Esophagus squamous epithelium (tissue), 5 donors: ENCODE measurements at regions not wholly inside any gene's neighbourhood (a gene's known extent, or its start where the extent isn't known, plus 50 kb on each side); places are given as distances from the start of the nearest gene placed in this dataset.

Experiments
- DNase-seq: peaks from one replicate; lab custom pipeline; 2025; lab: John Stamatoyannopoulos, UW
- H3K27ac ChIP-seq, 4 donors: fragments of 200-600 bp; sonication (generic); one replicate each; pipeline ENCODE4 v1.5.1; 2016 to 2019; ENCODE audit warnings: mild to moderate bottlenecking in 1 of 4
- H3K27me3 ChIP-seq, 4 donors: fragments of 200-600 bp; sonication (generic); 1 replicate in 3 of 4; 2 replicates in 1 of 4; pipeline versions ENCODE4 v1.5.1 to v1.6.0; 2017 to 2021; ENCODE audit warnings: antibody characterized with exemption in 1 of 4
- H3K36me3 ChIP-seq, 3 donors: fragments of 200-600 bp; sonication (generic); one replicate each; pipeline ENCODE4 v1.5.1; 2016 to 2019
- H3K4me1 ChIP-seq, 3 donors: fragments of 200-600 bp; sonication (generic); one replicate each; pipeline ENCODE4 v1.5.1; 2017 to 2019
- H3K4me3 ChIP-seq, 4 donors: fragments of 200-600 bp; sonication (generic); 1 replicate in 3 of 4; 2 replicates in 1 of 4; pipeline ENCODE4 v1.5.1; 2016 to 2019; ENCODE audit warnings: mild to moderate bottlenecking in 2 of 4, moderate library complexity in 1 of 4
- H3K9me3 ChIP-seq, 3 donors: fragments of 200-600 bp; sonication (generic); one replicate each; pipeline ENCODE4 v1.5.1; 2016 to 2019
- CTCF ChIP-seq, 6 experiments: fragments of 450-650 bp in 4 of 6; fragments of 200-600 bp in 2 of 6; sonication (generic) in 2 of 6; IDR thresholded peaks; one replicate each; pipeline ENCODE4 v1.5.1; 2016 to 2019; ENCODE audit warnings: antibody characterized with exemption in 6 of 6, mild to moderate bottlenecking in 4 of 6, moderate library complexity in 4 of 6
- POLR2A ChIP-seq, 4 donors: fragments of 450-650 bp; IDR thresholded peaks; one replicate each; pipeline ENCODE4 v1.6.1; 2017; ENCODE audit warnings: antibody characterized with exemption in 4 of 4, mild to moderate bottlenecking in 4 of 4, moderate library complexity in 3 of 4
- WGBS, 2 donors: methylation state at CpG; one replicate each; pipeline ENCODE4 v1.1.5; 2018; 5-methylcytosine and 5-hydroxymethylcytosine counted together
- intact Hi-C: fragments of 100-400 bp; cut with DNase I; formaldehyde crosslinking; loops from one replicate; pipeline ENCODE4 v1.15.0; 2022
- donor health status: DM: yes; HTN: yes; CAD: no.

GRCh38 chr13:58583966-58584365 is 952.4 kb downstream of the PCDH17 start:
- Histone ChIP-seq H3K9me3 (no peaks in the 10 kb centered on the region), H3K4me1 (no peaks in the 10 kb centered on the region), H3K27ac (no peak overlapping the region), H3K4me3 (no peak overlapping the region), H3K27me3 (no peaks in the 10 kb centered on the region), H3K36me3 (no peaks in the 10 kb centered on the region)
- TF ChIP-seq CTCF (IDR thresholded peaks at IDR 0.05), result no peak
- no peak for TF ChIP-seq POLR2A (IDR thresholded peaks at IDR 0.05)
- intact Hi-C loops, result no loop called here
- WGBS, 2 donors, result 80 to 95% methylated on average over 1 of the region's 1 CpG
- no peak for DNase-seq

DNA sequence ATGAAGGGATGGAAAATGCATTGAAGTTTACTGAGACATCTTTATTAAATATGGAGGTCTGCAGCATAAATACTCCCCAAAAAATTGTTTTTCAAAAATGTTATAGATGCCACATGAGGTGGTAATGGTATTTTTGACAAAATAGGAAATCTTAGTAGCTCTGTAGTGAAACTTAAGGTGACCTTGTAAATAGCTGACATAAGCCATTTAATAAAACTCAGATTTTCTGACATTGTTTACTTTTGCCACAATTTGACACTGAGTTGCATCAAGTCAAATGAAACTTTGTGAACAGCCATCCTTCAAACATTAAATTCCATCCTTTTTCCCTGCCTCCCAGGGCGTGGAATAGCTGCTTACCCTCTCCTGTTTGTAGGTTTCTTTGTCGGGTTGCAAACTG is 953.1 kb downstream of the PCDH17 start:
- intact Hi-C loops, result no loop called here
- no peaks in the 10 kb centered on the region for H3K4me1 ChIP-seq
- H3K27ac ChIP-seq, result no peak overlapping the region
- H3K4me3 ChIP-seq, result no peak overlapping the region
- TF ChIP-seq POLR2A (IDR thresholded peaks at IDR 0.05), result no peak
- no peak for TF ChIP-seq CTCF (IDR thresholded peaks at IDR 0.05)
- no peaks in the 10 kb centered on the region for H3K27me3 ChIP-seq
- 67% methylated on average over 2 of the region's 2 CpGs for WGBS, 2 donors
- no peaks in the 10 kb centered on the region for H3K36me3 ChIP-seq
- no peaks in the 10 kb centered on the region for H3K9me3 ChIP-seq
- DNase-seq, result no peak

- Histone ChIP-seq H3K36me3 (no peaks in the 10 kb centered on the region), H3K4me3 (no peak overlapping the region), H3K4me1 (no peaks in the 10 kb centered on the region), H3K27ac (no peak overlapping the region), H3K9me3 (no peaks in the 10 kb centered on the region), H3K27me3 (no peaks in the 10 kb centered on the region)
- WGBS, 2 donors, result 68 to 69% methylated on average over 2 of the region's 2 CpGs
- intact Hi-C loops, result no loop called here
- TF ChIP-seq POLR2A (IDR thresholded peaks at IDR 0.05), result no peak
- no peak for TF ChIP-seq CTCF (IDR thresholded peaks at IDR 0.05)
- no peak for DNase-seq
Measured at GRCh38 chr13:58587183-58587582, 955.6 kb downstream of the PCDH17 start.

DNA sequence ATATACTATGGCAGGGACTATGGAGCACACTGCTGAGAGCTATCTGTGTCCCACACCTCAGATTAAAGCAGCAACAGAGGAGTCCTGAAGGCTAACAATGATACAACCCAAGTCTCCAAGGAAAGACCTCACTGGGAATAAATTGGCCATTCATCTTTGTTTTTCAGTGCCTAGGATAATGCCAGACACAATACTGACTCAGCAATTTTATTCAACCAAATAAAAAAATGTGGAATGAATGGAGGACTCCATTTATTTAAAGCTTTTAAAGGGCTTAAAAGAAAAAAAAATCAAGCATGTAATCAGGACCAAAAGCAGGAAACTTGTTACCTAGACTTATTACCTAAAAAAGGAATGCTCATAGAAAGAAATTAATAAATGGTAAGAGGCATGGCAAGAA is 960.5 kb downstream of the PCDH17 start:
- no peaks in the 10 kb centered on the region for H3K36me3 ChIP-seq
- no peak for TF ChIP-seq POLR2A (IDR thresholded peaks at IDR 0.05)
- TF ChIP-seq CTCF (IDR thresholded peaks at IDR 0.05), result no peak
- no peaks in the 10 kb centered on the region for H3K4me1 ChIP-seq
- H3K9me3 ChIP-seq, result no peaks in the 10 kb centered on the region
- intact Hi-C loops, result no loop called here
- H3K27ac ChIP-seq, result no peak overlapping the region
- no peak for DNase-seq
- no peaks in the 10 kb centered on the region for H3K27me3 ChIP-seq
- no peak overlapping the region for H3K4me3 ChIP-seq

- Histone ChIP-seq H3K27ac (no peak overlapping the region), H3K27me3 (no peaks in the 10 kb centered on the region), H3K9me3 (no peaks in the 10 kb centered on the region), H3K36me3 (no peaks in the 10 kb centered on the region), H3K4me1 (no peaks in the 10 kb centered on the region), H3K4me3 (no peak overlapping the region)
- intact Hi-C loops, result no loop called here
- TF ChIP-seq POLR2A (IDR thresholded peaks at IDR 0.05), result no peak
- TF ChIP-seq CTCF (IDR thresholded peaks at IDR 0.05), result no peak
- WGBS, 2 donors, result 71 to 92% methylated on average over 1 of the region's 1 CpG
- no peak for DNase-seq
Measured at GRCh38 chr13:58592786-58593185, 961.2 kb downstream of the PCDH17 start.
